GM18502 (cell line): ENCODE measurements at regions not wholly inside any gene's neighbourhood (a gene's known extent, or its start where the extent isn't known, plus 50 kb on each side); places are given as distances from the start of the nearest gene placed in this dataset.
A peak's percentile ranks its signal among the peaks of the same experiment; 100 is the strongest.
"Not testable (repeated sequence)": the region's sequence is repeated elsewhere in the genome, so short reads cannot be mapped to it uniquely, and the experiment has no call there.

ENCODE experiments used
- ATAC-seq: cut with Tn5 transposase; IDR thresholded peaks from one replicate; pipeline ENCODE4 v1.9.1; 2021; ENCODE audit warnings: mild to moderate bottlenecking; ENCODE audit not compliant: unreplicated experiment, poor library complexity

GRCh38 chr1:221018414-221018813 is 139.2 kb downstream of the HLX start:
- no peak for ATAC-seq

GRCh38 chr1:221022331-221022730 is 143.1 kb downstream of the HLX start:
- no peak for ATAC-seq

GRCh38 chr1:221023482-221023881 is 144.2 kb downstream of the HLX start:
- no peak for ATAC-seq

GRCh38 chr1:221025501-221025900 is 146.3 kb downstream of the HLX start:
- ATAC-seq = no peak

- no peak for ATAC-seq
Measured at GRCh38 chr1:221025956-221026355, 146.7 kb downstream of the HLX start.

GRCh38 chr1:221029981-221030649 is 150.9 kb downstream of the HLX start:
- no peak for ATAC-seq

- ATAC-seq = no peak
Measured at GRCh38 chr1:221030990-221031389, 151.7 kb downstream of the HLX start.

- no peak for ATAC-seq
Measured at GRCh38 chr1:221031458-221032203, 152.4 kb downstream of the HLX start.

- no peak for ATAC-seq
Measured at GRCh38 chr1:221032204-221032585, 153.0 kb downstream of the HLX start.

GRCh38 chr1:221032637-221033280 is 153.5 kb downstream of the HLX start:
- ATAC-seq = no peak

- ATAC-seq = no peak
Measured at GRCh38 chr1:221035662-221036153, 156.5 kb downstream of the HLX start.

GRCh38 chr1:221039616-221040015 is 160.4 kb downstream of the HLX start:
- no peak for ATAC-seq

GRCh38 chr1:221040101-221040500 is 160.9 kb downstream of the HLX start:
- no peak for ATAC-seq

- ATAC-seq = no peak
Measured at GRCh38 chr1:221040691-221041285, 161.5 kb downstream of the HLX start.

- ATAC-seq = no peak
Measured at GRCh38 chr1:221044538-221044937, 165.3 kb downstream of the HLX start.

- ATAC-seq = no peak
Measured at GRCh38 chr1:221045151-221045550, 165.9 kb downstream of the HLX start.

- peak; percentile 95 for ATAC-seq
Measured at GRCh38 chr1:221045842-221046831, 166.9 kb downstream of the HLX start.

GRCh38 chr1:221051391-221051790 is 172.1 kb downstream of the HLX start:
- not testable (repeated sequence) for ATAC-seq

GRCh38 chr1:221053889-221054288 is 174.6 kb downstream of the HLX start:
- no peak for ATAC-seq

- no peak for ATAC-seq
Measured at GRCh38 chr1:221059506-221059905, 180.3 kb downstream of the HLX start.
